Ishikawa (cell line): ENCODE measurements at regions not wholly inside any gene's neighbourhood (a gene's known extent, or its start where the extent isn't known, plus 50 kb on each side); places are given as distances from the start of the nearest gene placed in this dataset.

Source experiments
- CEBPB ChIP-seq: IDR thresholded peaks from 2 replicates; pipeline ENCODE4 v1.6.1; 2012
- CREB1 ChIP-seq: IDR thresholded peaks from 2 replicates; pipeline ENCODE4 v1.6.1; 2012; ENCODE audit warnings: low read depth
- EP300 ChIP-seq: IDR thresholded peaks from 2 replicates; pipeline ENCODE4 v1.6.1; 2012; ENCODE audit warnings: borderline replicate concordance
- YY1 ChIP-seq: IDR thresholded peaks from 2 replicates; pipeline ENCODE4 v1.6.1; 2012; ENCODE audit warnings: low read depth

DNA sequence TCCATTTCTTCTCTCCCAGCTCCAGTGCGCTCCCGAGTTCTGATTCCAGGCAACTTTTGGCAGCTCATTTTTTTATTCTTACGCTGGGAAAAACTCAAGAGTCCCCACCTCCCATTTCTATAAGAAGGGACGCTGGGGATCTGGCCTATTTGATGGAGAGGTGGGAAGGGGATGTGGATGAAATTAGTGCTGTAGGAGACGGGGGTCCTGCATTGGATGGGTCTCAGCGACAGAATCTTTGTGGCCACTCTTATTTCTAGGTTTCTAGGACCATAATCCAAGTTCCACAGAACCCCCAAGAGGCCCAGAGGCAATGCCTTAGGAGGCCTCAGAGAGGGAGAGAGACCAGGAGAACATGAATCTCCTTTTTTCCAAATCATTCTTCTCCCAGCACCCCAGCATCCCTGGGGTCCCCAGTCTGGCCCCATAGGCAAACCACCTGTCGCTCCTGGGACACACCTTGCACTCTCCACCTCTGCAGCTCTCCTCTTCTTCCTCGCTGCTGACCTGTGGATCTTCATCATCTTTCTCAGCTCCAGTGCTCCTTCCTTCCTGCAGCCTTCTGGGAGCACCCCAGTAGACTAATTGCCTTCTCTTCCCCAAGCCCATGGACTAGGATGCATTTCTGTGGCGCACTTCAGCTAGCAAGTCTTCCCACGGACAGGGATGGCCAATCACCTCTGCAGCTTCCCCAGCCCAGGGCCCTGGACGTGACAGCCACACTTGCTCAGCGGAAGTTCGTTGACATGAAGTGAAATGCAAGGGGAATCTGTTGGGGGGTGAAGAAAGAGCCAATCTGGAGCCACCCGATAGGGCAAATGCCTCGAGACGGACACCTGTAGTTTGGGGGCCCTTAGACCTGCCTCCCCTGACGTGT, 100.1 kb upstream of the ALDH1A3 start:
- TF ChIP-seq CREB1 = no peak
- no peak for TF ChIP-seq EP300
- TF ChIP-seq YY1 = no peak
- TF ChIP-seq CEBPB = no peak
